ENCODE measurements at regions not wholly inside any gene's neighbourhood (a gene's known extent, or its start where the extent isn't known, plus 50 kb on each side); places are given as distances from the start of the nearest gene placed in this dataset.

- Histone ChIP-seq H3K27me3 (ENCODE audit: control insufficient read depth in 3 of 3, insufficient read depth in 3 of 3, low read length in 3 of 3) (no peaks in the 10 kb centered on the region), H3K36me3 (ENCODE audit: control insufficient read depth in 3 of 3, insufficient read depth in 2 of 3, low read depth in 1 of 3, low read length in 3 of 3) (no peaks in the 10 kb centered on the region), H3K4me1 (ENCODE audit: control insufficient read depth in 3 of 3, insufficient read depth in 2 of 3, low read depth in 1 of 3, low read length in 2 of 3) (no peaks in the 10 kb centered on the region), H3K4me3 (ENCODE audit: low read depth in 1 of 3, low read length in 3 of 3) (no peak overlapping the region), H3K27ac (ENCODE audit: low read depth in 1 of 3, low read length in 2 of 3) (no peak overlapping the region), H3K9me3 (ENCODE audit: control insufficient read depth in 2 of 2, insufficient read depth in 1 of 2, low read depth in 1 of 2, low read length in 1 of 2) (no peaks in the 10 kb centered on the region)
- DNase-seq: no peak
- 59 to 79% (median 71%) methylated on average over 3 of the region's 3 CpGs for WGBS, 3 donors
- FAIRE-seq: no peak
Observed at GRCh38 chr16:87182759-87183158, 134.4 kb downstream of the C16orf95 start.

- no peaks in the 10 kb centered on the region for H3K4me1 ChIP-seq (ENCODE audit: control insufficient read depth in 3 of 3, insufficient read depth in 2 of 3, low read depth in 1 of 3, low read length in 2 of 3)
- DNase-seq (no peak), FAIRE-seq (no peak)
- H3K27me3 ChIP-seq (ENCODE audit: control insufficient read depth in 3 of 3, insufficient read depth in 3 of 3, low read length in 3 of 3): no peaks in the 10 kb centered on the region
- peaks cover 0 to 3% of the 10 kb centered on the region in 2 donors for H3K9me3 ChIP-seq (ENCODE audit: control insufficient read depth in 2 of 2, insufficient read depth in 1 of 2, low read depth in 1 of 2, low read length in 1 of 2)
- H3K4me3 ChIP-seq (ENCODE audit: low read depth in 1 of 3, low read length in 3 of 3): no peak overlapping the region
- H3K36me3 ChIP-seq (ENCODE audit: control insufficient read depth in 3 of 3, insufficient read depth in 2 of 3, low read depth in 1 of 3, low read length in 3 of 3): no peaks in the 10 kb centered on the region
- 61 to 83% (median 72%) methylated on average over 10 of the region's 10 CpGs for WGBS, 3 donors
- no peak overlapping the region for H3K27ac ChIP-seq (ENCODE audit: low read depth in 1 of 3, low read length in 2 of 3)
Observed at GRCh38 chr16:87183647-87184046, 133.5 kb downstream of the C16orf95 start.

GRCh38 chr16:87185308-87185707, 131.9 kb downstream of the C16orf95 start:
- 64 to 77% (median 68%) methylated on average over 8 of the region's 8 CpGs for WGBS, 3 donors
- no peaks in the 10 kb centered on the region for H3K27me3 ChIP-seq (ENCODE audit: control insufficient read depth in 3 of 3, insufficient read depth in 3 of 3, low read length in 3 of 3)
- DNase-seq (no peak), FAIRE-seq (no peak)
- H3K9me3 ChIP-seq (ENCODE audit: control insufficient read depth in 2 of 2, insufficient read depth in 1 of 2, low read depth in 1 of 2, low read length in 1 of 2): peaks cover 0 to 8% of the 10 kb centered on the region in 2 donors
- H3K27ac ChIP-seq (ENCODE audit: low read depth in 1 of 3, low read length in 2 of 3): no peak overlapping the region
- no peaks in the 10 kb centered on the region for H3K36me3 ChIP-seq (ENCODE audit: control insufficient read depth in 3 of 3, insufficient read depth in 2 of 3, low read depth in 1 of 3, low read length in 3 of 3)
- H3K4me3 ChIP-seq (ENCODE audit: low read depth in 1 of 3, low read length in 3 of 3): no peak overlapping the region
- no peaks in the 10 kb centered on the region for H3K4me1 ChIP-seq (ENCODE audit: control insufficient read depth in 3 of 3, insufficient read depth in 2 of 3, low read depth in 1 of 3, low read length in 2 of 3)

GRCh38 chr16:87185983-87186382, 131.2 kb downstream of the C16orf95 start:
- DNase-seq (no peak), FAIRE-seq (no peak)
- Histone ChIP-seq H3K27ac (ENCODE audit: low read depth in 1 of 3, low read length in 2 of 3) (no peak overlapping the region), H3K4me1 (ENCODE audit: control insufficient read depth in 3 of 3, insufficient read depth in 2 of 3, low read depth in 1 of 3, low read length in 2 of 3) (no peaks in the 10 kb centered on the region), H3K9me3 (ENCODE audit: control insufficient read depth in 2 of 2, insufficient read depth in 1 of 2, low read depth in 1 of 2, low read length in 1 of 2) (peaks cover 0 to 12% of the 10 kb centered on the region in 2 donors), H3K27me3 (ENCODE audit: control insufficient read depth in 3 of 3, insufficient read depth in 3 of 3, low read length in 3 of 3) (no peaks in the 10 kb centered on the region), H3K36me3 (ENCODE audit: control insufficient read depth in 3 of 3, insufficient read depth in 2 of 3, low read depth in 1 of 3, low read length in 3 of 3) (no peaks in the 10 kb centered on the region), H3K4me3 (ENCODE audit: low read depth in 1 of 3, low read length in 3 of 3) (no peak overlapping the region)
- 89 to 91% (median 91%) methylated on average over 19 of the region's 19 CpGs for WGBS, 3 donors

GRCh38 chr16:87186446-87186845, 130.7 kb downstream of the C16orf95 start:
- H3K36me3 ChIP-seq (ENCODE audit: control insufficient read depth in 3 of 3, insufficient read depth in 2 of 3, low read depth in 1 of 3, low read length in 3 of 3): no peaks in the 10 kb centered on the region
- no peaks in the 10 kb centered on the region for H3K27me3 ChIP-seq (ENCODE audit: control insufficient read depth in 3 of 3, insufficient read depth in 3 of 3, low read length in 3 of 3)
- no peaks in the 10 kb centered on the region for H3K4me1 ChIP-seq (ENCODE audit: control insufficient read depth in 3 of 3, insufficient read depth in 2 of 3, low read depth in 1 of 3, low read length in 2 of 3)
- H3K9me3 ChIP-seq (ENCODE audit: control insufficient read depth in 2 of 2, insufficient read depth in 1 of 2, low read depth in 1 of 2, low read length in 1 of 2): peaks cover 0 to 12% of the 10 kb centered on the region in 2 donors
- no peak overlapping the region for H3K4me3 ChIP-seq (ENCODE audit: low read depth in 1 of 3, low read length in 3 of 3)
- H3K27ac ChIP-seq (ENCODE audit: low read depth in 1 of 3, low read length in 2 of 3): no peak overlapping the region
- FAIRE-seq: no peak
- no peak for DNase-seq
- WGBS, 3 donors: 75 to 91% (median 90%) methylated on average over 17 of the region's 17 CpGs

GRCh38 chr16:87186876-87187533, 130.2 kb downstream of the C16orf95 start:
- Histone ChIP-seq H3K36me3 (ENCODE audit: control insufficient read depth in 3 of 3, insufficient read depth in 2 of 3, low read depth in 1 of 3, low read length in 3 of 3) (no peaks in the 10 kb centered on the region), H3K27me3 (ENCODE audit: control insufficient read depth in 3 of 3, insufficient read depth in 3 of 3, low read length in 3 of 3) (no peaks in the 10 kb centered on the region), H3K9me3 (ENCODE audit: control insufficient read depth in 2 of 2, insufficient read depth in 1 of 2, low read depth in 1 of 2, low read length in 1 of 2) (peaks cover 0 to 12% of the 10 kb centered on the region in 2 donors), H3K27ac (ENCODE audit: low read depth in 1 of 3, low read length in 2 of 3) (no peak overlapping the region), H3K4me3 (ENCODE audit: low read depth in 1 of 3, low read length in 3 of 3) (no peak overlapping the region), H3K4me1 (ENCODE audit: control insufficient read depth in 3 of 3, insufficient read depth in 2 of 3, low read depth in 1 of 3, low read length in 2 of 3) (no peaks in the 10 kb centered on the region)
- FAIRE-seq (no peak), DNase-seq (no peak)
- WGBS, 3 donors: 74 to 80% (median 77%) methylated on average over 11 of the region's 11 CpGs

GRCh38 chr16:87188104-87188503, 129.1 kb downstream of the C16orf95 start:
- no peak for FAIRE-seq
- Histone ChIP-seq H3K27me3 (ENCODE audit: control insufficient read depth in 3 of 3, insufficient read depth in 3 of 3, low read length in 3 of 3) (no peaks in the 10 kb centered on the region), H3K36me3 (ENCODE audit: control insufficient read depth in 3 of 3, insufficient read depth in 2 of 3, low read depth in 1 of 3, low read length in 3 of 3) (no peaks in the 10 kb centered on the region), H3K4me3 (ENCODE audit: low read depth in 1 of 3, low read length in 3 of 3) (no peak overlapping the region), H3K27ac (ENCODE audit: low read depth in 1 of 3, low read length in 2 of 3) (no peak overlapping the region), H3K4me1 (ENCODE audit: control insufficient read depth in 3 of 3, insufficient read depth in 2 of 3, low read depth in 1 of 3, low read length in 2 of 3) (no peaks in the 10 kb centered on the region), H3K9me3 (ENCODE audit: control insufficient read depth in 2 of 2, insufficient read depth in 1 of 2, low read depth in 1 of 2, low read length in 1 of 2) (peaks cover 0 to 12% of the 10 kb centered on the region in 2 donors)
- DNase-seq: no peak
- WGBS, 3 donors: 84 to 96% (median 93%) methylated on average over 8 of the region's 8 CpGs

- FAIRE-seq: no peak
- H3K36me3 ChIP-seq (ENCODE audit: control insufficient read depth in 3 of 3, insufficient read depth in 2 of 3, low read depth in 1 of 3, low read length in 3 of 3): no peaks in the 10 kb centered on the region
- no peak overlapping the region for H3K4me3 ChIP-seq (ENCODE audit: low read depth in 1 of 3, low read length in 3 of 3)
- DNase-seq: no peak
- no peak overlapping the region for H3K27ac ChIP-seq (ENCODE audit: low read depth in 1 of 3, low read length in 2 of 3)
- H3K9me3 ChIP-seq (ENCODE audit: control insufficient read depth in 2 of 2, insufficient read depth in 1 of 2, low read depth in 1 of 2, low read length in 1 of 2): peaks cover 0 to 12% of the 10 kb centered on the region in 2 donors
- H3K27me3 ChIP-seq (ENCODE audit: control insufficient read depth in 3 of 3, insufficient read depth in 3 of 3, low read length in 3 of 3): no peaks in the 10 kb centered on the region
- 91 to 99% (median 94%) methylated on average over 8 of the region's 8 CpGs for WGBS, 3 donors
- no peaks in the 10 kb centered on the region for H3K4me1 ChIP-seq (ENCODE audit: control insufficient read depth in 3 of 3, insufficient read depth in 2 of 3, low read depth in 1 of 3, low read length in 2 of 3)
Observed at GRCh38 chr16:87189426-87189825, 127.8 kb downstream of the C16orf95 start.

Data from small intestine (tissue), 7 donors.